Neuronal stem cell (in vitro differentiated cells): ENCODE measurements at regions not wholly inside any gene's neighbourhood (a gene's known extent, or its start where the extent isn't known, plus 50 kb on each side); places are given as distances from the start of the nearest gene placed in this dataset.
"Not testable (repeated sequence)": the region's sequence is repeated elsewhere in the genome, so short reads cannot be mapped to it uniquely, and the experiment has no call there.

Experiments
- DNase-seq: peaks from one replicate; pipeline ENCODE4 v3.0.0-alpha.2; 2013; ENCODE audit warnings: low spot score
- H2AFZ ChIP-seq: one replicate; pipeline ENCODE4 v1.6.1; 2013; ENCODE audit warnings: mild to moderate bottlenecking, low read length, inconsistent platforms
- H2AK5ac ChIP-seq: 2 replicates; pipeline ENCODE4 v1.6.1; 2013; ENCODE audit warnings: low read depth, mild to moderate bottlenecking, inconsistent platforms, low read length, moderate library complexity, mixed read lengths
- H2BK120ac ChIP-seq: 2 replicates; pipeline ENCODE4 v1.6.1; 2013; ENCODE audit warnings: low read depth, mild to moderate bottlenecking, inconsistent platforms, low read length, moderate library complexity, mixed read lengths
- H2BK12ac ChIP-seq: one replicate; pipeline ENCODE4 v1.6.1; 2013; ENCODE audit warnings: low read length, inconsistent platforms
- H2BK15ac ChIP-seq: 2 replicates; pipeline ENCODE4 v1.6.1; 2013; ENCODE audit warnings: mild to moderate bottlenecking, low read length, inconsistent platforms, mixed read lengths
- H2BK5ac ChIP-seq: one replicate; pipeline ENCODE4 v1.6.1; 2013; ENCODE audit warnings: inconsistent platforms, mild to moderate bottlenecking, low read length, moderate library complexity
- H3K14ac ChIP-seq: one replicate; pipeline ENCODE4 v1.6.1; 2013; ENCODE audit warnings: low read length, inconsistent platforms
- H3K18ac ChIP-seq: 2 replicates; pipeline ENCODE4 v1.6.1; 2013; ENCODE audit warnings: low read length, inconsistent platforms
- H3K23ac ChIP-seq: 2 replicates; pipeline ENCODE4 v1.6.1; 2013; ENCODE audit warnings: low read depth, mild to moderate bottlenecking, mixed read lengths, low read length, inconsistent platforms; ENCODE audit not compliant: poor library complexity
- H3K27ac ChIP-seq: replicated peaks from 3 replicates; pipeline ENCODE4 v1.5.1; 2013; ENCODE audit warnings: low read length, inconsistent platforms
- H3K27me3 ChIP-seq, 3 experiments: 2 replicates each; pipeline ENCODE4 v1.6.1; 2013; ENCODE audit warnings: low read length in 3 of 3, mild to moderate bottlenecking in 2 of 3, inconsistent platforms in 1 of 3, low read depth in 1 of 3, mixed read lengths in 1 of 3, moderate library complexity in 1 of 3; ENCODE audit not compliant: control insufficient read depth in 3 of 3, insufficient read depth in 3 of 3
- H3K36me3 ChIP-seq, 2 donors: replicated peaks in 1 of 2; 2 replicates each; pipeline ENCODE4 v1.6.1; 2013; ENCODE audit warnings: low read length in 2 of 2; ENCODE audit not compliant: control insufficient read depth in 2 of 2, insufficient read depth in 2 of 2
- H3K4ac ChIP-seq: 2 replicates; pipeline ENCODE4 v1.6.1; 2013; ENCODE audit warnings: inconsistent platforms, mild to moderate bottlenecking, low read length, moderate library complexity
- H3K4me1 ChIP-seq, 2 donors: 1 replicate in 1 of 2; 2 replicates in 1 of 2; pipeline ENCODE4 v1.6.1; 2013; ENCODE audit warnings: low read length in 2 of 2, low read depth in 1 of 2; ENCODE audit not compliant: control insufficient read depth in 2 of 2, insufficient read depth in 1 of 2
- H3K4me2 ChIP-seq: one replicate; pipeline ENCODE4 v1.6.1; 2013; ENCODE audit warnings: mild to moderate bottlenecking, low read length, inconsistent platforms; ENCODE audit not compliant: insufficient read depth, poor library complexity, severe bottlenecking
- H3K4me3 ChIP-seq, 2 donors: 2 replicates each; pipeline ENCODE4 v1.5.1; 2013; ENCODE audit warnings: low read length in 2 of 2, mild to moderate bottlenecking in 2 of 2, inconsistent platforms in 1 of 2, moderate library complexity in 1 of 2
- H3K79me1 ChIP-seq: one replicate; pipeline ENCODE4 v1.6.1; 2013; ENCODE audit warnings: low read depth, mild to moderate bottlenecking, inconsistent platforms, low read length, moderate library complexity
- H3K9ac ChIP-seq: one replicate; pipeline ENCODE4 v1.6.1; 2013; ENCODE audit warnings: mild to moderate bottlenecking, low read depth, low read length, inconsistent platforms; ENCODE audit not compliant: poor library complexity
- H3K9me3 ChIP-seq, 2 donors: replicated peaks in 1 of 2; 2 replicates each; pipeline versions ENCODE3 to v1.6.1; 2013; ENCODE audit warnings: low read length in 2 of 2, mild to moderate bottlenecking in 2 of 2, inconsistent platforms in 1 of 2, low read depth in 1 of 2, mixed read lengths in 1 of 2, moderate library complexity in 1 of 2; ENCODE audit not compliant: control insufficient read depth in 2 of 2, insufficient read depth in 1 of 2
- H4K8ac ChIP-seq: one replicate; pipeline ENCODE4 v1.6.1; 2013; ENCODE audit warnings: low read depth, mild to moderate bottlenecking, inconsistent platforms, low read length, moderate library complexity
- H4K91ac ChIP-seq: one replicate; pipeline ENCODE4 v1.6.1; 2013; ENCODE audit warnings: low read length, low read depth, mild to moderate bottlenecking, inconsistent platforms; ENCODE audit not compliant: poor library complexity
- WGBS, 2 donors: extraction: QIAGEN DNeasy Blood & Tissue Kit; methylation state at CpG; one replicate each; pipeline ENCODE4 v1.1.7; 2013; ENCODE audit warnings: missing lambda C conversion rate in 2 of 2, mixed read lengths in 1 of 2; ENCODE audit not compliant: insufficient read length in 2 of 2, insufficient replicate concordance in 1 of 2; ENCODE audit errors: extremely low coverage in 2 of 2; 5-methylcytosine and 5-hydroxymethylcytosine counted together

GRCh38 chr5:42943931-42944631 lies 96.0 kb downstream of the ANXA2R start:
- H2AK5ac ChIP-seq: no peak overlapping the region
- H2AFZ ChIP-seq: peak overlapping the region; percentile 85
- no peaks in the 10 kb centered on the region for H3K9me3 ChIP-seq
- no peaks in the 10 kb centered on the region for H3K36me3 ChIP-seq
- no peak overlapping the region for H3K23ac ChIP-seq
- peaks cover 0 to 25% (median 9%) of the 10 kb centered on the region in 3 experiments for H3K27me3 ChIP-seq
- H3K4me2 ChIP-seq: peak overlapping the region; percentile 37
- H4K91ac ChIP-seq: no peak overlapping the region
- DNase-seq: peak; percentile 11
- peak overlapping the region; percentile 43 for H2BK12ac ChIP-seq
- H3K9ac ChIP-seq: no peak overlapping the region
- no peak overlapping the region for H3K4ac ChIP-seq
- WGBS, 2 donors: no CpG with 5 or more reads among the region's 39 CpGs
- H2BK15ac ChIP-seq: no peak overlapping the region
- no peak overlapping the region for H2BK120ac ChIP-seq
- H4K8ac ChIP-seq: no peak overlapping the region
- H3K4me3 ChIP-seq: peak overlapping the region in 1 of 2 donors; percentile 66
- no peaks in the 10 kb centered on the region for H3K4me1 ChIP-seq
- no peaks in the 10 kb centered on the region for H3K79me1 ChIP-seq
- no peak overlapping the region for H3K27ac ChIP-seq
- no peak overlapping the region for H3K14ac ChIP-seq
- H2BK5ac ChIP-seq: no peak overlapping the region
- peak overlapping the region; percentile 85 for H3K18ac ChIP-seq

GRCh38 chr5:42940853-42941252 lies 99.3 kb downstream of the ANXA2R start:
- Histone ChIP-seq H3K27me3 (peaks cover 0 to 25% (median 9%) of the 10 kb centered on the region in 3 experiments), H2BK15ac (no peak overlapping the region), H3K79me1 (no peaks in the 10 kb centered on the region), H2BK12ac (no peak overlapping the region), H3K36me3 (no peaks in the 10 kb centered on the region), H3K4me1 (no peaks in the 10 kb centered on the region), H2BK5ac (no peak overlapping the region), H2AK5ac (no peak overlapping the region), H3K9ac (no peak overlapping the region), H3K4me3 (no peak overlapping the region), H3K9me3 (no peaks in the 10 kb centered on the region), H4K8ac (no peak overlapping the region), H3K18ac (no peak overlapping the region), H2AFZ (no peak overlapping the region), H3K23ac (no peak overlapping the region), H4K91ac (no peak overlapping the region), H2BK120ac (no peak overlapping the region), H3K4ac (no peak overlapping the region), H3K14ac (no peak overlapping the region), H3K4me2 (no peak overlapping the region), H3K27ac (no peak overlapping the region)
- no peak for DNase-seq

DNA sequence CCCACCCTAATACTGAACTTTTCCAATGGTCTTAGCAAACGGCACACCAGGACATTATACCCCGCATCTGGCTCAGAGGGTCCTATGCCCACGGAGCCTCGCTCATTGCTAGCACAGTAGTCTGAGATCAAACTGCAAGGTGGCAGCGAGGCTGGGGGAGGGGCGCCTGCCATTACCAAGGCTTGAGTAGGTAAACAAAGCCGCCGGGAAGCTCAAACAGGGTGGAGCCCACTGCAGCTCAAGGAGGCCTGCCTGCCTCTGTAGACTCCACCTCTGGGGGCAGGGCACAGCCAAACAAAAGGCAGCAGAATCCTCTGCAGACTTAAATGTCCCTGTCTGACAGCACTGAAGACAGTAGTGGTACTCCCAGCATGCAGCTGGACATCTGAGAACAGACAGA lies 108.1 kb downstream of the ANXA2R start:
- H3K18ac ChIP-seq, H3K27ac ChIP-seq, H4K8ac ChIP-seq, H3K23ac ChIP-seq, H2BK5ac ChIP-seq, H3K27me3 ChIP-seq, H2BK15ac ChIP-seq, H3K4me2 ChIP-seq, H3K4me1 ChIP-seq, H3K36me3 ChIP-seq, DNase-seq, H4K91ac ChIP-seq, H2AFZ ChIP-seq, H3K9me3 ChIP-seq, H3K4me3 ChIP-seq, H2AK5ac ChIP-seq, H3K14ac ChIP-seq, H3K79me1 ChIP-seq, H2BK120ac ChIP-seq, H3K9ac ChIP-seq, H3K4ac ChIP-seq, H2BK12ac ChIP-seq: not testable (repeated sequence)
- no CpG with 5 or more reads among the region's 8 CpGs for WGBS, 2 donors

DNA sequence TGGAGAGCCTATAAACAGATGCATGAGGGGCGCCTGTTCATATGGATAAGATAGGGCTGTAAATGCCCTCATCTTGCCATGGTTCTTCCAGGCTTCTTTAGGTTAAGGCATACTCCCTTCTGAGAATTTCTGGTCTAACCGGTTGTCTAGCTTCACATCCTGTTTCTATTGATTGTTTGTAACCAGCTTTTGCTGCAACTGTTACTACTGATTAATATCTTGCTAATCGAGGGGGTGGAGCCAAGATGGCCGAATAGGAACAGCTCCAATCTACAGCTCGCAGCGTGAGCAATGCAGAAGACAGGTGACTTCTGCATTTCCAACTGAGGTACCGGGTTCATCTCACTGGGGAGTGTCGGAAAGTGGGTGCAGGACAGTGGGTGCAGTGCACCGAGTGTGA lies 108.7 kb downstream of the ANXA2R start:
- not testable (repeated sequence) for H3K23ac ChIP-seq, H2BK15ac ChIP-seq, H3K4me3 ChIP-seq, H4K91ac ChIP-seq, H2AK5ac ChIP-seq, DNase-seq, H3K4me2 ChIP-seq, H3K4ac ChIP-seq, H3K27me3 ChIP-seq, H3K14ac ChIP-seq, H3K36me3 ChIP-seq, H2BK12ac ChIP-seq, H3K9ac ChIP-seq, H3K79me1 ChIP-seq, H3K18ac ChIP-seq, H2BK120ac ChIP-seq, H3K4me1 ChIP-seq, H2BK5ac ChIP-seq, H2AFZ ChIP-seq, H3K9me3 ChIP-seq, H4K8ac ChIP-seq, H3K27ac ChIP-seq
- WGBS, 2 donors: no CpG with 5 or more reads among the region's 9 CpGs
